Esophagus squamous epithelium (tissue), 4 donors: ENCODE measurements at regions not wholly inside any gene's neighbourhood (a gene's known extent, or its start where the extent isn't known, plus 50 kb on each side); places are given as distances from the start of the nearest gene placed in this dataset.

Experiments used
- CTCF ChIP-seq, 6 experiments: fragments of 450-650 bp in 4 of 6; fragments of 200-600 bp in 2 of 6; sonication (generic) in 2 of 6; IDR thresholded peaks; one replicate each; pipeline ENCODE4 v1.5.1; 2016 to 2019; ENCODE audit warnings: antibody characterized with exemption in 6 of 6, mild to moderate bottlenecking in 4 of 6, moderate library complexity in 4 of 6
- POLR2A ChIP-seq, 4 donors: fragments of 450-650 bp; IDR thresholded peaks; one replicate each; pipeline ENCODE4 v1.6.1; 2017; ENCODE audit warnings: antibody characterized with exemption in 4 of 4, mild to moderate bottlenecking in 4 of 4, moderate library complexity in 3 of 4

GRCh38 chr5:25950681-25951080 lies 1087.7 kb downstream of the CDH9 start:
- TF ChIP-seq CTCF (IDR thresholded peaks at IDR 0.05) (no peak), POLR2A (IDR thresholded peaks at IDR 0.05) (no peak)
